ENCODE measurements at regions not wholly inside any gene's neighbourhood (a gene's known extent, or its start where the extent isn't known, plus 50 kb on each side); places are given as distances from the start of the nearest gene placed in this dataset.

DNA sequence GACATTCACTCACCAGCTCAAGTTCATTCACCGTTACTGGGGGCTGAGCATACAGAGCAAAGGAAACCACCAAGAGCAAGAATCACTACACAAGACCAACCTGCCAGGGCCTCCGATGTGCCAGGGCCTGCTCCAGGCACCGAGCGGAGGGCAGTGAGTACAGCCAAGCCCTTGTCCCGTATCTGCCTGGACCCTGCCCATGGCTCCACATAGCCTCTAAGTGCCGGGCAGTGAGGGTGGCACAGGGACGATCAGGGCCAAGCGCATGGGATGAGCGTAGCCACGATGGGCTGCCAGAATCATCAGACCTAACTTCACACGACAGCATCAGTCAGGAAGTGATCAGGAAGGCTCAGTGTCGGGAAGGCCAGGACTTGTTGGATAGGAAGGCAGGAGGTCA is 199.6 kb downstream of the BCL11B start:
- no peak overlapping the region for H2BK5ac ChIP-seq (ENCODE audit: low read depth, low read length, poor library complexity, severe bottlenecking)
- intact Hi-C loops (cut with micrococcal nuclease) (no loop called here), in situ Hi-C loops (cut with MboI; ENCODE audit: low sequenced_read_pairs) (no loop called here), dilution Hi-C loops (cut with HindIII; ENCODE audit: low sequenced_read_pairs, unreplicated experiment) (no loop called here)
- no peak overlapping the region for H2AK9ac ChIP-seq (replicated peaks; ENCODE audit: low read depth, low read length, poor library complexity)
- no peaks in the 10 kb centered on the region for H3K27me3 ChIP-seq (ENCODE audit: control insufficient read depth, insufficient read depth, low read length)
- H3K9me1 ChIP-seq (ENCODE audit: insufficient read depth, low read length): no peaks in the 10 kb centered on the region
- H3K4me3 ChIP-seq (ENCODE audit: insufficient read depth, low read depth, low read length): no peak overlapping the region
- no peak for TF ChIP-seq CEBPB (IDR thresholded peaks at IDR 0.05; ENCODE audit: low read depth, low read length)
- no peak for TF ChIP-seq POLR2A (IDR thresholded peaks at IDR 0.05; ENCODE audit: low read depth, low read length)
- TF ChIP-seq, protein P1, sequence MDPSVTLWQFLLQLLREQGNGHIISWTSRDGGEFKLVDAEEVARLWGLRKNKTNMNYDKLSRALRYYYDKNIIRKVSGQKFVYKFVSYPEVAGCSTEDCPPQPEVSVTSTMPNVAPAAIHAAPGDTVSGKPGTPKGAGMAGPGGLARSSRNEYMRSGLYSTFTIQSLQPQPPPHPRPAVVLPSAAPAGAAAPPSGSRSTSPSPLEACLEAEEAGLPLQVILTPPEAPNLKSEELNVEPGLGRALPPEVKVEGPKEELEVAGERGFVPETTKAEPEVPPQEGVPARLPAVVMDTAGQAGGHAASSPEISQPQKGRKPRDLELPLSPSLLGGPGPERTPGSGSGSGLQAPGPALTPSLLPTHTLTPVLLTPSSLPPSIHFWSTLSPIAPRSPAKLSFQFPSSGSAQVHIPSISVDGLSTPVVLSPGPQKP (IDR thresholded peaks at IDR 0.05; ENCODE audit: borderline replicate concordance, low read depth, low read length): no peak
- TF ChIP-seq, protein P2, sequence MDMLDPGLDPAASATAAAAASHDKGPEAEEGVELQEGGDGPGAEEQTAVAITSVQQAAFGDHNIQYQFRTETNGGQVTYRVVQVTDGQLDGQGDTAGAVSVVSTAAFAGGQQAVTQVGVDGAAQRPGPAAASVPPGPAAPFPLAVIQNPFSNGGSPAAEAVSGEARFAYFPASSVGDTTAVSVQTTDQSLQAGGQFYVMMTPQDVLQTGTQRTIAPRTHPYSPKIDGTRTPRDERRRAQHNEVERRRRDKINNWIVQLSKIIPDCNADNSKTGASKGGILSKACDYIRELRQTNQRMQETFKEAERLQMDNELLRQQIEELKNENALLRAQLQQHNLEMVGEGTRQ (IDR thresholded peaks at IDR 0.05; ENCODE audit: low read depth, low read length): no peak
- no peak for TF ChIP-seq SMC3 (IDR thresholded peaks at IDR 0.05; ENCODE audit: low read depth, low read length)
- no peak for TF ChIP-seq BHLHE40 (IDR thresholded peaks at IDR 0.05; ENCODE audit: low read depth, low read length)
- TF ChIP-seq RAD21 (IDR thresholded peaks at IDR 0.05; ENCODE audit: low read length): no peak
- no peak for TF ChIP-seq MAZ (IDR thresholded peaks at IDR 0.05; ENCODE audit: borderline replicate concordance, low read depth, low read length)
- TF ChIP-seq NFE2L2 (IDR thresholded peaks at IDR 0.05; ENCODE audit: low read depth, low read length): no peak
- no peak for TF ChIP-seq FOS (IDR thresholded peaks at IDR 0.05; ENCODE audit: low read depth, low read length)
- no peak for TF ChIP-seq RFX5 (IDR thresholded peaks at IDR 0.05; ENCODE audit: low read depth, low read length)
- TF ChIP-seq RCOR1 (IDR thresholded peaks at IDR 0.05; ENCODE audit: insufficient replicate concordance, low read length): no peak
- TF ChIP-seq, protein P3, sequence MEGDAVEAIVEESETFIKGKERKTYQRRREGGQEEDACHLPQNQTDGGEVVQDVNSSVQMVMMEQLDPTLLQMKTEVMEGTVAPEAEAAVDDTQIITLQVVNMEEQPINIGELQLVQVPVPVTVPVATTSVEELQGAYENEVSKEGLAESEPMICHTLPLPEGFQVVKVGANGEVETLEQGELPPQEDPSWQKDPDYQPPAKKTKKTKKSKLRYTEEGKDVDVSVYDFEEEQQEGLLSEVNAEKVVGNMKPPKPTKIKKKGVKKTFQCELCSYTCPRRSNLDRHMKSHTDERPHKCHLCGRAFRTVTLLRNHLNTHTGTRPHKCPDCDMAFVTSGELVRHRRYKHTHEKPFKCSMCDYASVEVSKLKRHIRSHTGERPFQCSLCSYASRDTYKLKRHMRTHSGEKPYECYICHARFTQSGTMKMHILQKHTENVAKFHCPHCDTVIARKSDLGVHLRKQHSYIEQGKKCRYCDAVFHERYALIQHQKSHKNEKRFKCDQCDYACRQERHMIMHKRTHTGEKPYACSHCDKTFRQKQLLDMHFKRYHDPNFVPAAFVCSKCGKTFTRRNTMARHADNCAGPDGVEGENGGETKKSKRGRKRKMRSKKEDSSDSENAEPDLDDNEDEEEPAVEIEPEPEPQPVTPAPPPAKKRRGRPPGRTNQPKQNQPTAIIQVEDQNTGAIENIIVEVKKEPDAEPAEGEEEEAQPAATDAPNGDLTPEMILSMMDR (conservative IDR thresholded peaks at IDR 0.05; ENCODE audit: low read depth, low read length): no peak
- TF ChIP-seq MAFK (IDR thresholded peaks at IDR 0.05; ENCODE audit: low read depth, low read length): no peak
- no peak for TF ChIP-seq MXI1 (IDR thresholded peaks at IDR 0.05; ENCODE audit: borderline replicate concordance, low read depth, low read length)
- no peak for TF ChIP-seq CHD1 (IDR thresholded peaks at IDR 0.05; ENCODE audit: low read depth, low read length)
- H4K20me1 ChIP-seq (ENCODE audit: insufficient read depth, low read length): no peaks in the 10 kb centered on the region
- H2BK15ac ChIP-seq (ENCODE audit: low read depth, low read length): no peak overlapping the region
- no peak overlapping the region for H4K8ac ChIP-seq (ENCODE audit: low read depth in 2 of 2, low read length in 2 of 2)
- no peak overlapping the region for H2BK20ac ChIP-seq (ENCODE audit: low read depth, low read length)
- no peak overlapping the region for H3K23ac ChIP-seq (ENCODE audit: low read depth, low read length)
- H3K79me1 ChIP-seq (ENCODE audit: low read depth in 1 of 2, low read length in 2 of 2): no peaks in the 10 kb centered on the region
- WGBS, 2 experiments (ENCODE audit: extremely low coverage in 2 of 2, insufficient read length in 1 of 2): 81% methylated on average over 5 of the region's 12 CpGs; no CpG with 5 or more reads in 1 of the 2 experiments
- H3K18ac ChIP-seq (ENCODE audit: low read depth, low read length): no peak overlapping the region
- no peak for DNase-seq
- H3K9me3 ChIP-seq (ENCODE audit: control insufficient read depth, insufficient read depth, low read length): peaks cover 60% of the 10 kb centered on the region
- peak overlapping the region; percentile 21 for H2AFZ ChIP-seq (replicated peaks; ENCODE audit: low read length, poor library complexity)
- H3K36me3 ChIP-seq (ENCODE audit: control insufficient read depth, insufficient read depth, low read length): no peaks in the 10 kb centered on the region
- no peak overlapping the region for H4K91ac ChIP-seq (ENCODE audit: insufficient read depth, low read depth, low read length)
- H2AK5ac ChIP-seq (ENCODE audit: low read depth, low read length): no peak overlapping the region
- CTCF ChIA-PET: no interaction called here
- H4K5ac ChIP-seq (ENCODE audit: low read depth, low read length): no peak overlapping the region
- no peak for ATAC-seq (ENCODE audit: low read depth)
- no peak overlapping the region for H3K4ac ChIP-seq (ENCODE audit: low read depth, low read length)
- H3K4me2 ChIP-seq (ENCODE audit: low read depth, low read length): no peak overlapping the region
- H2BK120ac ChIP-seq (ENCODE audit: low read depth, low read length): no peak overlapping the region
- no peak overlapping the region for H3K14ac ChIP-seq (replicated peaks; ENCODE audit: low read depth, low read length)
- no TSS peak for BruUV-seq (replicated peaks)
- H3K27ac ChIP-seq (ENCODE audit: insufficient read depth, low read length): no peak overlapping the region
- POLR2A ChIA-PET (ENCODE audit: unreplicated experiment): no interaction called here
- no peak overlapping the region for H3K56ac ChIP-seq (ENCODE audit: extremely low read depth, insufficient read depth, low read length)
- H3K9ac ChIP-seq (ENCODE audit: low read depth, low read length): no peak overlapping the region
- H3K4me1 ChIP-seq (ENCODE audit: control insufficient read depth, insufficient read depth, low read length): no peaks in the 10 kb centered on the region

Measured in IMR-90 (cell line).